Neutrophil (primary cell): ENCODE measurements at regions not wholly inside any gene's neighbourhood (a gene's known extent, or its start where the extent isn't known, plus 50 kb on each side); places are given as distances from the start of the nearest gene placed in this dataset.

ENCODE experiments used
- H3K27ac ChIP-seq: fragments of 200-600 bp; sonication (generic); 2 replicates; pipeline ENCODE4 v1.5.1; 2016; ENCODE audit warnings: mild to moderate bottlenecking, moderate library complexity
- H3K27me3 ChIP-seq: fragments of 200-600 bp; sonication (generic); 2 replicates; pipeline ENCODE4 v1.6.0; 2016; ENCODE audit warnings: mild to moderate bottlenecking
- H3K36me3 ChIP-seq: fragments of 200-600 bp; sonication (generic); 2 replicates; pipeline ENCODE4 v1.5.1; 2017
- H3K4me1 ChIP-seq, 2 experiments: fragments of 200-600 bp in 1 of 2; sonication (generic) in 1 of 2; 1 replicate in 1 of 2; 2 replicates in 1 of 2; pipeline versions ENCODE4 v1.5.1 to v1.6.1; 2013 to 2016; ENCODE audit warnings: low read depth in 1 of 2, low read length in 1 of 2, mild to moderate bottlenecking in 1 of 2, moderate library complexity in 1 of 2; ENCODE audit not compliant: control insufficient read depth in 1 of 2, insufficient read depth in 1 of 2
- H3K4me3 ChIP-seq, 2 experiments: fragments of 200-600 bp in 1 of 2; sonication (generic) in 1 of 2; 1 replicate in 1 of 2; 2 replicates in 1 of 2; pipeline ENCODE4 v1.5.1; 2013 to 2016; ENCODE audit warnings: low read depth in 1 of 2, low read length in 1 of 2, mild to moderate bottlenecking in 1 of 2, moderate library complexity in 1 of 2
- H3K9me3 ChIP-seq: fragments of 200-600 bp; sonication (generic); 2 replicates; pipeline ENCODE4 v1.5.1; 2016
- TF ChIP-seq, protein P1 (sequence below): fragments of 200-600 bp; sonication (generic); IDR thresholded peaks from 2 replicates; pipeline ENCODE4 v1.5.1; 2016; ENCODE audit warnings: antibody characterized with exemption

- no peaks in the 10 kb centered on the region for H3K27me3 ChIP-seq
- no peak overlapping the region for H3K27ac ChIP-seq
- H3K9me3 ChIP-seq, result no peaks in the 10 kb centered on the region
- TF ChIP-seq, protein P1, sequence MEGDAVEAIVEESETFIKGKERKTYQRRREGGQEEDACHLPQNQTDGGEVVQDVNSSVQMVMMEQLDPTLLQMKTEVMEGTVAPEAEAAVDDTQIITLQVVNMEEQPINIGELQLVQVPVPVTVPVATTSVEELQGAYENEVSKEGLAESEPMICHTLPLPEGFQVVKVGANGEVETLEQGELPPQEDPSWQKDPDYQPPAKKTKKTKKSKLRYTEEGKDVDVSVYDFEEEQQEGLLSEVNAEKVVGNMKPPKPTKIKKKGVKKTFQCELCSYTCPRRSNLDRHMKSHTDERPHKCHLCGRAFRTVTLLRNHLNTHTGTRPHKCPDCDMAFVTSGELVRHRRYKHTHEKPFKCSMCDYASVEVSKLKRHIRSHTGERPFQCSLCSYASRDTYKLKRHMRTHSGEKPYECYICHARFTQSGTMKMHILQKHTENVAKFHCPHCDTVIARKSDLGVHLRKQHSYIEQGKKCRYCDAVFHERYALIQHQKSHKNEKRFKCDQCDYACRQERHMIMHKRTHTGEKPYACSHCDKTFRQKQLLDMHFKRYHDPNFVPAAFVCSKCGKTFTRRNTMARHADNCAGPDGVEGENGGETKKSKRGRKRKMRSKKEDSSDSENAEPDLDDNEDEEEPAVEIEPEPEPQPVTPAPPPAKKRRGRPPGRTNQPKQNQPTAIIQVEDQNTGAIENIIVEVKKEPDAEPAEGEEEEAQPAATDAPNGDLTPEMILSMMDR, result no peak
- no peaks in the 10 kb centered on the region for H3K36me3 ChIP-seq
- H3K4me3 ChIP-seq, result no peak overlapping the region
- H3K4me1 ChIP-seq, result no peaks in the 10 kb centered on the region
Measured at GRCh38 chr18:22871809-22872525, 61.2 kb upstream of the RBBP8 start.

DNA sequence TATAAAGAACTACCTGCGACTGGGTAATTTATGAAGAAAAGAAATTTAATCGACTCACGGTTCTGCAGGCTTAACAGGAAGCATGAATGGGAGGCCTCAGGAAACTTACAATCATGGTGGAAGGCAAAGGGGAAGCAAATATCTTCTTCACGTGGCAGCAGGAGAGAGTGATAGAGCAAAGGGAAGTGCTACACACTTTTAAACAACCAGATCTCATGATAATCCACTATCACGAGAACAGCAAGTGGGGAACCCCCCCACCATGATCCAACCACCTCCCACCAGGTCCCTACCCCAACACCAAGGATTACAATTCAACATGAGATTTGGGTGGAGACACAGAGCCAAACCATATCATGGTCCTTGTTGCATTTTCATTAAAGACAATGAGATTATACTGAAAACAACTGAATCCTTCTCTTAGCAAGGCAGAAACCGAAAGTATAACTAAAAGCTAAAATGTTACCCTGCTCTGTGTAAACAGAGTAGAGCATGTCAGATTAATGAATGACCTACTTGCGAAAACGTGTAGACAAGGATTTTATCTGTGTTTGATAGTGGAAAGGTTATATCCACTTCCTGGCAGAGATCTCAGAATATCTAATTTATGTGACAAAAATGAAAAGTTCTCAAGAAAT lies 60.1 kb upstream of the RBBP8 start:
- Histone ChIP-seq H3K9me3 (no peaks in the 10 kb centered on the region), H3K4me1 (no peaks in the 10 kb centered on the region), H3K4me3 (no peak overlapping the region), H3K27ac (no peak overlapping the region), H3K36me3 (no peaks in the 10 kb centered on the region), H3K27me3 (no peaks in the 10 kb centered on the region)
- TF ChIP-seq, protein P1, result no peak

DNA sequence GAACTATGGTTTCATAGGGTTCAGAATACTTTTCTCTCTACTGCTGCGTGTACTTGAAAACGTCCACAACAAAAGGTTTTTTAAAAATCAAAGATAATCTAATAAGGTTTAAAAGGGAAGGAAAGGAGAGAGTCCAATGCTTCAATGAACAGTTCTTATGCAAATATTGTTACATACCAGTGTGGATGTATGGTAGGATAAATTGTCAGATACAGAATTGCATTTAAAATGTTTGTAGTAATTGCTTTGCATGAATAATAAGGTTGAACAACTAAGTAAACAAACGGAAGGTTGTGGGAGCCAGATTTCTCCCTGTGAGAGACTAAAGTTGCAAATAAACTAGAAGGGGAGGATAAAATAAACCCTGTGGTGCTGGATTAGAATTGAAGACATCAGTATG lies 53.8 kb upstream of the RBBP8 start:
- TF ChIP-seq, protein P1, result no peak

DNA sequence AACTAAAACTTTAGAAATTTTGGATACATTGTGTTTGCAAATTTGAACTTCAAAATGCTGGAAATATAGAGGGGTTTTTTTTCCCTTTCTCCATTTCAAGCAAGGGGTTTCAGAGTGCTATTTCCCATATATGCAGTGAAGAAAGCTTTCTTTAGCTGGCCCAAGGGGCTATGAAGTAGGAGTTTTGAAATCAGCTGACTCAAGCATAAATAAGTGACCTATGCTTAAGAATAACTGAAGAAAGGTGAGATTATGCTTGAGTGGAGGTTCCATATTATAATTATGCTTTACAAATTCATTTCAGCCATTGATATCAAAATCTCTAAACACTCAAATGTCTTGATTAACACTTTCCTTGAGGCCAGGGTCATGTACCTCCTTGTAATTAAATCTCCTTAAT lies 51.0 kb upstream of the RBBP8 start:
- no peak overlapping the region for H3K27ac ChIP-seq

More for the DNA sequence above, 53.8 kb upstream of the RBBP8 start:
- Histone ChIP-seq H3K27me3 (peaks cover 2% of the 10 kb centered on the region), H3K9me3 (no peaks in the 10 kb centered on the region), H3K36me3 (no peaks in the 10 kb centered on the region), H3K4me3 (no peak overlapping the region), H3K27ac (no peak overlapping the region), H3K4me1 (no peaks in the 10 kb centered on the region)

GRCh38 chr18:22883179-22883578 lies 49.9 kb upstream of the RBBP8 start:
- Histone ChIP-seq H3K4me1 (no peaks in the 10 kb centered on the region), H3K27me3 (peaks cover 2% of the 10 kb centered on the region), H3K27ac (no peak overlapping the region), H3K9me3 (no peaks in the 10 kb centered on the region), H3K36me3 (no peaks in the 10 kb centered on the region), H3K4me3 (no peak overlapping the region)
- TF ChIP-seq, protein P1, result no peak

More for the DNA sequence above, 51.0 kb upstream of the RBBP8 start:
- TF ChIP-seq, protein P1, result no peak
- H3K9me3 ChIP-seq, result no peaks in the 10 kb centered on the region
- H3K4me1 ChIP-seq, result no peaks in the 10 kb centered on the region
- H3K27me3 ChIP-seq, result peaks cover 2% of the 10 kb centered on the region
- no peaks in the 10 kb centered on the region for H3K36me3 ChIP-seq
- no peak overlapping the region for H3K4me3 ChIP-seq
